Stomach (tissue), 4 donors: ENCODE measurements at regions not wholly inside any gene's neighbourhood (a gene's known extent, or its start where the extent isn't known, plus 50 kb on each side); places are given as distances from the start of the nearest gene placed in this dataset.

ENCODE experiments used
- POLR2A ChIP-seq, 4 donors: fragments of 450-650 bp; IDR thresholded peaks; one replicate each; pipeline ENCODE4 v1.6.1; 2016; ENCODE audit warnings: antibody characterized with exemption in 4 of 4, control low read depth in 2 of 4, mild to moderate bottlenecking in 1 of 4, moderate library complexity in 1 of 4
- TF ChIP-seq, protein P1 (sequence below), 7 experiments: fragments of 450-650 bp in 4 of 7; fragments of 200-600 bp in 3 of 7; sonication (generic) in 3 of 7; IDR thresholded peaks; one replicate each; pipeline ENCODE4 v1.5.1; 2016 to 2019; ENCODE audit warnings: antibody characterized with exemption in 7 of 7, control low read depth in 2 of 7, mild to moderate bottlenecking in 1 of 7

DNA sequence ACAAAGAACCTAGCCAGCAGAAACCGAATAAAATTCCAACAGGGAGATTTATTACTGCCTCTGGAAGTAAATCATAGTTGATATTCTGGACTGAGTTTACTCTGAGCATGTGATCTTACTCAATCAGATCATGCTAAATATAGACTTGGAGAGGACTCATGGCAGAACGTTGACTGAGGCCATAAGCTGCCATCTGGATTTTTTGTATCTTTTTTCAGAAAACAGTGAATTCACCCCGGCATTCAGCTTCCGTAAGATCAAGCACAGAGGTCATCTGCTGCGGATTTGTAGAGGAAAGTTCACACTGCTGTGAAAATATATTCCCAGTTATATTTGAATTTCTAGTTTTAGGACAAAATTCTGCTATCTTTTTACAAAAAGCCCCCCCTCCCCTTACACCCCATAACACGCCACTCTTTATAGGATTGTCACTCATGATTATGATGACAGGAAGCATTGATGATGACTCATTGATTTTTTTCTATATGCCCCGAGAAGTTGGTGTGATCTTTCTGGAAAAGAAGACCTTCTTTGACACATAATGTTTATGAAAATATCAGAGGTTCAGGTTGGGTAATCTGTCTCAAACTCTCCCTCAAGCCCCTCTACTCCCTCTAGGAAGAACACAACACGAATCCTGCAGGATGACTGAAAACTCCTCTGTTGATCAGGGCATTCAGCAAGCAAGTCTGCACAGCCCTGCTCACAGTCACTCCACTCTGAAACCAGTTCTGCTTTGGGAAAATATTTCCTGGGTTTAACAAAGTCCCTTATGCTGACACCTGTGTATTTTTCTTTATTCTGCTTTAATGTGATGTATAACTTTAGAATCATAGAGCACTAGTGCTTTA lies 70.8 kb downstream of the NXNL2 start:
- TF ChIP-seq, protein P1, sequence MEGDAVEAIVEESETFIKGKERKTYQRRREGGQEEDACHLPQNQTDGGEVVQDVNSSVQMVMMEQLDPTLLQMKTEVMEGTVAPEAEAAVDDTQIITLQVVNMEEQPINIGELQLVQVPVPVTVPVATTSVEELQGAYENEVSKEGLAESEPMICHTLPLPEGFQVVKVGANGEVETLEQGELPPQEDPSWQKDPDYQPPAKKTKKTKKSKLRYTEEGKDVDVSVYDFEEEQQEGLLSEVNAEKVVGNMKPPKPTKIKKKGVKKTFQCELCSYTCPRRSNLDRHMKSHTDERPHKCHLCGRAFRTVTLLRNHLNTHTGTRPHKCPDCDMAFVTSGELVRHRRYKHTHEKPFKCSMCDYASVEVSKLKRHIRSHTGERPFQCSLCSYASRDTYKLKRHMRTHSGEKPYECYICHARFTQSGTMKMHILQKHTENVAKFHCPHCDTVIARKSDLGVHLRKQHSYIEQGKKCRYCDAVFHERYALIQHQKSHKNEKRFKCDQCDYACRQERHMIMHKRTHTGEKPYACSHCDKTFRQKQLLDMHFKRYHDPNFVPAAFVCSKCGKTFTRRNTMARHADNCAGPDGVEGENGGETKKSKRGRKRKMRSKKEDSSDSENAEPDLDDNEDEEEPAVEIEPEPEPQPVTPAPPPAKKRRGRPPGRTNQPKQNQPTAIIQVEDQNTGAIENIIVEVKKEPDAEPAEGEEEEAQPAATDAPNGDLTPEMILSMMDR (IDR thresholded peaks at IDR 0.05): no peak
- no peak for TF ChIP-seq POLR2A (IDR thresholded peaks at IDR 0.05)
